CD4-positive, alpha-beta T cell (primary cell): ENCODE measurements at regions not wholly inside any gene's neighbourhood (a gene's known extent, or its start where the extent isn't known, plus 50 kb on each side); places are given as distances from the start of the nearest gene placed in this dataset.

Experiments
- ATAC-seq: fragments of 200-7000 bp; cut with Tn5 transposase; one replicate; pipeline ENCODE4 v1.10.0; 2022; ENCODE audit warnings: mild to moderate bottlenecking; ENCODE audit not compliant: poor library complexity
- CTCF ChIA-PET: fragments of 350-600 bp; sonication (Branson Sonifier 250); formaldehyde crosslinking; loops from one replicate; lab custom pipeline; 2021; ENCODE audit warnings: antibody characterized with exemption, inconsistent platforms; lab: Charles Lee
- POLR2A ChIA-PET: fragments of 350-600 bp; sonication (Branson Sonifier 250); formaldehyde crosslinking; loops from one replicate; lab custom pipeline; 2021; ENCODE audit warnings: antibody characterized with exemption, inconsistent platforms; lab: Charles Lee
- DNase-seq, 14 experiments: peaks; one replicate each; pipeline ENCODE4 v3.0.0-alpha.2; 2013 to 2020; ENCODE audit warnings: mixed read lengths in 2 of 14
- H3K27ac ChIP-seq, 2 donors: one replicate each; pipeline versions ENCODE4 v1.5.1 to v1.7.0; 2013; ENCODE audit warnings: low read length in 2 of 2, low read depth in 1 of 2, mild to moderate bottlenecking in 1 of 2
- H3K27me3 ChIP-seq, 2 experiments: 1 replicate in 1 of 2; 2 replicates in 1 of 2; pipeline versions ENCODE4 v1.6.1 to v1.7.0; 2013; ENCODE audit warnings: low read length in 2 of 2, control low read depth in 1 of 2, mild to moderate bottlenecking in 1 of 2, moderate library complexity in 1 of 2; ENCODE audit not compliant: insufficient read depth in 2 of 2, control insufficient read depth in 1 of 2
- H3K36me3 ChIP-seq: one replicate; pipeline ENCODE4 v1.6.1; 2013; ENCODE audit warnings: low read length, control low read depth; ENCODE audit not compliant: insufficient read depth
- H3K4me1 ChIP-seq: one replicate; pipeline ENCODE4 v1.6.1; 2013; ENCODE audit warnings: low read length, control low read depth; ENCODE audit not compliant: insufficient read depth
- H3K4me3 ChIP-seq: one replicate; pipeline ENCODE4 v1.5.1; 2013; ENCODE audit warnings: mild to moderate bottlenecking, low read length, moderate library complexity
- H3K9me3 ChIP-seq, 2 experiments: 1 replicate in 1 of 2; 2 replicates in 1 of 2; pipeline versions ENCODE4 v1.6.1 to v1.7.0; 2013; ENCODE audit warnings: low read length in 2 of 2, mild to moderate bottlenecking in 2 of 2, control low read depth in 1 of 2, moderate library complexity in 1 of 2; ENCODE audit not compliant: control insufficient read depth in 1 of 2, insufficient read depth in 1 of 2
- H3K27ac Mint-ChIP-seq: one replicate; pipeline ENCODE4 v1.8.0; 2020; ENCODE audit warnings: mixed read lengths
- H3K27me3 Mint-ChIP-seq: one replicate; pipeline ENCODE4 v1.8.0; 2021; ENCODE audit warnings: mixed read lengths
- H3K36me3 Mint-ChIP-seq: one replicate; pipeline ENCODE4 v1.8.0; 2021; ENCODE audit warnings: low read depth, mixed read lengths
- H3K4me1 Mint-ChIP-seq: one replicate; pipeline ENCODE4 v1.8.0; 2021; ENCODE audit warnings: low read depth, mixed read lengths
- H3K4me3 Mint-ChIP-seq: one replicate; pipeline ENCODE4 v1.8.0; 2020; ENCODE audit warnings: mild to moderate bottlenecking, mixed read lengths
- H3K9me3 Mint-ChIP-seq: one replicate; pipeline ENCODE4 v1.8.0; 2020; ENCODE audit warnings: mixed read lengths
- CTCF ChIP-seq: fragments of 200-600 bp; IDR thresholded peaks from one replicate; pipeline ENCODE4 v1.8.0; 2022; ENCODE audit warnings: antibody characterized with exemption, mild to moderate bottlenecking
- intact Hi-C, 2 experiments: fragments of 100-400 bp; cut with DNase I in 1 of 2; cut with micrococcal nuclease in 1 of 2; formaldehyde crosslinking; loops; one replicate each; pipeline versions ENCODE4 v1.15.1 to v1.9.0; 2023 to 2025; cut with DNase I, micrococcal nuclease

DNA sequence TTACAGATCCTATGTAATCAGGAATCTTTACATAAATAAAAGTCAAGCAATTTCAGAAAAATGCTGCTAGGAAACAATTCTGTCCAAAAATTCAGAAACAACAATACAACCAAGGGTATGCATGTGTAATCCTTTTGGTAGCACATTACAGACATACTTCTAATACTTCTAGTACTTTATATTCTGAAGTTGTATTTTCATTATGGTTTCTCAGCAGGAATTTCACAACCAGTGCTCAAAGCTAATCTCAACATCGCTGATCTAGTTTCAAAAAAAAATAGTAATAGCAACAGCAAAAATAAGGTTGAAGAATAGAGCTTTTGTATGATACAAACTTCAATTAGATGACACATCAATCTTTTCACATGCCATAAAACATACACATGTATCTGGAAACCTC is 545.2 kb downstream of the LTN1 start:
- H3K27ac Mint-ChIP-seq, result no peak overlapping the region
- H3K4me1 ChIP-seq, result no peaks in the 10 kb centered on the region

DNA sequence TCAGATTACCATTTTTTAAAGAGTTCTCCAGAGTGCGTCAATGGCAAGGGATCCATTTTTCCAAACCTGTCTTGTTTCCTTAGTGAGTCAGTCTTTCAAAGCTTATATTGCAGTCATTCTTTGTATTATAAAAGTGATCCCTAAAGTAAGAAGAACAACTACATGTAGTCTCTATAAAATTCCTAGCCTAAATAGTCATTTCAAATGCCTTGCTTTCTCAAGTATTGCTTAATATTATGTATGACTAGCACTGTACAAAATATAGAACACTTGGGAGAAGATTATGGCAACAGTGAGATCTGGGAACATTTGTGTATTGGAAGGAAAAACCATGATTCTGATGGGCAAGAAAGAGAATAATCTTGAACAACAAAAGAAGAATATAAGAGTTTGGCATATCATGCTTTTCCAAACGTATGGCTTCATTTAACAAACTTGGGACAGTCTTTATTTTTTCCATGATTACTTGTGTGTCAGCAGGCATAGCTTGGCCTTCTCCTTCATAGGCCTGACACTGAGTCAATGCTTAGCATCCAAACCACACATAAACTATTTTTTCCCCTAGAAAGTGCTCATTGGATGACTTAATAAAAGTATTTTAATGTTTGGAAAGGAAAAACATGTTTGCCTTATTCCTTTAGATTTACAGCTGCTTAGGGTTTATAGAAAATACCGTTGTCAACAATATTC is 547.4 kb downstream of the LTN1 start:
- Histone ChIP-seq H3K4me1 (no peaks in the 10 kb centered on the region), H3K27me3 (no peaks in the 10 kb centered on the region), H3K27ac (no peak overlapping the region), H3K4me3 (no peak overlapping the region), H3K9me3 (no peaks in the 10 kb centered on the region), H3K36me3 (no peaks in the 10 kb centered on the region)
- POLR2A ChIA-PET, result no interaction called here
- CTCF ChIA-PET, result no interaction called here
- TF ChIP-seq CTCF, result no peak
- H3K27me3 Mint-ChIP-seq, result no peaks in the 10 kb centered on the region
- ATAC-seq, result no peak
- no peaks in the 10 kb centered on the region for H3K4me1 Mint-ChIP-seq
- H3K4me3 Mint-ChIP-seq, result no peak overlapping the region
- no peaks in the 10 kb centered on the region for H3K36me3 Mint-ChIP-seq
- DNase-seq, result no peak
- peaks cover 4% of the 10 kb centered on the region for H3K9me3 Mint-ChIP-seq
- no peak overlapping the region for H3K27ac Mint-ChIP-seq
- intact Hi-C loops, result no loop called here

More for the DNA sequence above, 545.2 kb downstream of the LTN1 start:
- no peak for TF ChIP-seq CTCF
- H3K36me3 Mint-ChIP-seq, result no peaks in the 10 kb centered on the region
- no peak overlapping the region for H3K4me3 ChIP-seq
- no peak for ATAC-seq
- no peak overlapping the region for H3K4me3 Mint-ChIP-seq
- H3K9me3 ChIP-seq, result no peaks in the 10 kb centered on the region
- no peak for DNase-seq
- no peaks in the 10 kb centered on the region for H3K27me3 ChIP-seq
- intact Hi-C loops, result no loop called here
- H3K36me3 ChIP-seq, result no peaks in the 10 kb centered on the region
- POLR2A ChIA-PET, result no interaction called here
- H3K27me3 Mint-ChIP-seq, result no peaks in the 10 kb centered on the region
- no peak overlapping the region for H3K27ac ChIP-seq
- H3K4me1 Mint-ChIP-seq, result no peaks in the 10 kb centered on the region
- CTCF ChIA-PET, result no interaction called here
- peaks cover 4% of the 10 kb centered on the region for H3K9me3 Mint-ChIP-seq

GRCh38 chr21:28444557-28444956 is 548.1 kb downstream of the LTN1 start:
- ChIA-PET POLR2A (no interaction called here), CTCF (no interaction called here)
- ATAC-seq (no peak), DNase-seq (no peak)
- Mint-ChIP-seq H3K27ac (no peak overlapping the region), H3K4me3 (no peak overlapping the region), H3K27me3 (no peaks in the 10 kb centered on the region), H3K4me1 (no peaks in the 10 kb centered on the region), H3K36me3 (no peaks in the 10 kb centered on the region), H3K9me3 (peaks cover 4% of the 10 kb centered on the region)
- intact Hi-C loops, result no loop called here
- Histone ChIP-seq H3K9me3 (no peaks in the 10 kb centered on the region), H3K4me3 (no peak overlapping the region), H3K4me1 (no peaks in the 10 kb centered on the region), H3K36me3 (no peaks in the 10 kb centered on the region), H3K27ac (no peak overlapping the region), H3K27me3 (no peaks in the 10 kb centered on the region)
- TF ChIP-seq CTCF, result no peak
